IgD-negative memory B cell (primary cell): ENCODE measurements at regions not wholly inside any gene's neighbourhood (a gene's known extent, or its start where the extent isn't known, plus 50 kb on each side); places are given as distances from the start of the nearest gene placed in this dataset.
A peak's percentile ranks its signal among the peaks of the same experiment; 100 is the strongest.

ENCODE experiments used
- H3K27ac Mint-ChIP-seq, 3 donors: one replicate each; pipeline ENCODE4 v1.8.0; 2020 to 2022; ENCODE audit warnings: mild to moderate bottlenecking in 3 of 3, mixed read lengths in 3 of 3, moderate library complexity in 1 of 3
- H3K27me3 Mint-ChIP-seq: one replicate; pipeline ENCODE4 v1.8.0; 2021; ENCODE audit warnings: mixed read lengths
- H3K36me3 Mint-ChIP-seq: one replicate; pipeline ENCODE4 v1.8.0; 2020; ENCODE audit warnings: mild to moderate bottlenecking, mixed read lengths
- H3K4me1 Mint-ChIP-seq, 3 donors: one replicate each; pipeline ENCODE4 v1.8.0; 2020 to 2022; ENCODE audit warnings: mixed read lengths in 3 of 3, mild to moderate bottlenecking in 1 of 3
- H3K4me3 Mint-ChIP-seq, 4 donors: one replicate each; pipeline ENCODE4 v1.8.0; 2020 to 2022; ENCODE audit warnings: mild to moderate bottlenecking in 4 of 4, mixed read lengths in 4 of 4, moderate library complexity in 3 of 4
- H3K9me3 Mint-ChIP-seq, 3 donors: one replicate each; pipeline ENCODE4 v1.8.0; 2020 to 2021; ENCODE audit warnings: mixed read lengths in 3 of 3, mild to moderate bottlenecking in 1 of 3

DNA sequence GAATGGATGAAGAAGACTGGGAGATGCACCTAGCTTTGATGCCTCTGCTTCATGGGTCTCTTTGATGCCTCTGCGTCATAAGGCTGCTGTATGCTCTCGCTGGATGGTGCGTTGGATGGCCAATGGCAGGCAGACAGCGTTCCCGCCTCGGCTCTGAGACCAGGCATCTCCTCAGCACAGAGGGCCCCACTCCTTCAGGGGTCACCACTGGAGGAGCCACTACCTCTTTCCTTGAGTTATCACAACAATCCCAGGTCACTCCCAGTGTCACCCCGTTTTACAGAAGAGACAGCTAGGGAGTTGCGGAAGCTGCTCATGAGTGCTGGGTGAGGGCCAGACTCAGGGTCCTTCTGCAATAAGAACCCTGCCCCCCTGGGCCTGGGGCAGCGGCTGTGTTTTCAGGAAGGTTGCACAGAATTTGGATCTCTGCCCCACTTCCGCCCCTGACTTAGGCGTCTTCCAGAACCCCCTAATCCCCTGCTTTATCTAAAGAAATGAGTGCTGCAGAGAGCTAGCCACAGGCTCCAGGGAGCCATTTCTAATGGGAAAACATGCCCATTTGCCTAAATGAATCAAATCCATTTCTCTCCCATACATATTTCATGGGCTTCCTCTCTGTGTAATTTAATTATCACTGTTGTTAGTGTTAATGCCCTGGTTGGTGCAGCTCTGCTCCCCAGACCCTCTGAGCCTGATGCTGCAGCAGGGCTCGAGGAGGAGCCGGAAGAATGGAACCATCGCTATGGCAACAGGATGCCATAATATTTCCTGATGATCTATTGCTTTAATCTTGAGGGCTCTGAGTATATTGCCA, 131.8 kb upstream of the HS6ST1 start:
- Mint-ChIP-seq H3K27ac (no peak overlapping the region), H3K9me3 (peaks cover 0 to 2% (median 0%) of the 10 kb centered on the region in 3 donors), H3K4me3 (no peak overlapping the region), H3K36me3 (peaks cover 2% of the 10 kb centered on the region), H3K4me1 (no peaks in the 10 kb centered on the region), H3K27me3 (peaks cover 5% of the 10 kb centered on the region)

DNA sequence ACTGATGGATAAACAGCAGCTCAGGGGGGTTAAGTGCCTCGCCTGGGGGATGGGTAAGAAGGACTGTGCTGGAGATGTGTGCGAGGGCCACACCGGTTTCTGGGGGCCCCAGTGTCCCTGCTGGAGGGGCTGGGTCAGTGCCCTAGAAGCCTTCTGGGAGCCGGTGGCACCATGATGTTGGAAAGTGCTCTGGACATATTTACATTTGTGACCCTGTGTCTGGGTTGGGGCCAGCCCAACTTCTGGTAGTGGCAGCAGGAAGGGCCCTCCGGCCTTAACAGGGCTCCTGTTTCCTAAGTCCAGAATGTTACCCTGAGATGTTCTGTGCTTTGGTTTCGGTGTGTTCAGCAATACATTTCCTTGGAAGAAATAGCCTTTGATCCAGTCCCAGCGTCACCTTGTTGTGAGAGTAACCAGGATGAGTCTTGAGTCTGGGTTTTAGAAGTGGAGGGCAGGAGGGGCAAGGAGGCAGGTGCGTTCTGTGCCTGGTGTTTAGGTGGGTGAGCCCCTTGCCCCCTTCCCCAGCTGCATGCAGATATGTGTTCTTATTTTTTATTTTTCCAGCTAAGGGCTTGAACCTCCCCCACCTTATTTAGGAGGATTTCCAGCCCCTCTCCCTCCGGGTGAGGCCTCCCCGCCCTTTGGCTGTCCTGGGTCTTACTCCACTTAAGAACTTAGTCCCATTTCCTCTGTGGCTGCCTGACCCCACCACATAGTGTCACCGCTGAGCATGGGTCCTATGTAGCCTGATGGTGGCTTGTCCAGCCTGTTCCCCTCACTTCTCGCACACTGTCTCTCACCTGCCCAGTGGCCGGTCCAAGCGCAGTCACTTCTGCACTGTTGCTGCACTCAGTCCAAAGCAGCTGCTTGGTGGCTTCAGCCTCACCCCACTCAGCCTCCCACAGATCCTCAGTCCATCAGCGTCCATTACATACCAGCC, 132.7 kb upstream of the HS6ST1 start:
- Mint-ChIP-seq H3K27ac (no peak overlapping the region), H3K27me3 (peaks cover 7% of the 10 kb centered on the region), H3K36me3 (peaks cover 2% of the 10 kb centered on the region), H3K4me3 (no peak overlapping the region), H3K4me1 (no peaks in the 10 kb centered on the region), H3K9me3 (peaks cover 0 to 2% (median 0%) of the 10 kb centered on the region in 3 donors)

DNA sequence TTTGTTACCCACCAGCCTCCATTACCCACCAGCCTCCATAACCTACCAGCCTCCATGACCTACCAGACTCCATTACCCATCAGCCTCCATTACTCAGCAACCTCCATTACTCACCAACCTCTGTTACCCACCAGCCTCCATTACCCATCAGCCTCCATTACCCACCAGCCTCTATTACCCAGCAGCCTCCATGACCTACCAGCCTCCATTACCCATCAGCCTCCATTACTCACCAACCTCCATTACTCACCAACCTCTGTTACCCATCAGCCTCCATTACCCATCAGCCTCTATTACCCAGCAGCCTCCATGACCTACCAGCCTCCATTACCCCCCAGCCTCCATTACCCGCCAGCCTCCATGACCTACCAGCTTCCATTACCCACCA, 133.3 kb upstream of the HS6ST1 start:
- Mint-ChIP-seq H3K4me3 (no peak overlapping the region), H3K36me3 (peaks cover 2% of the 10 kb centered on the region), H3K4me1 (no peaks in the 10 kb centered on the region), H3K27ac (no peak overlapping the region), H3K27me3 (peaks cover 10% of the 10 kb centered on the region), H3K9me3 (peaks cover 0 to 2% (median 0%) of the 10 kb centered on the region in 3 donors)

DNA sequence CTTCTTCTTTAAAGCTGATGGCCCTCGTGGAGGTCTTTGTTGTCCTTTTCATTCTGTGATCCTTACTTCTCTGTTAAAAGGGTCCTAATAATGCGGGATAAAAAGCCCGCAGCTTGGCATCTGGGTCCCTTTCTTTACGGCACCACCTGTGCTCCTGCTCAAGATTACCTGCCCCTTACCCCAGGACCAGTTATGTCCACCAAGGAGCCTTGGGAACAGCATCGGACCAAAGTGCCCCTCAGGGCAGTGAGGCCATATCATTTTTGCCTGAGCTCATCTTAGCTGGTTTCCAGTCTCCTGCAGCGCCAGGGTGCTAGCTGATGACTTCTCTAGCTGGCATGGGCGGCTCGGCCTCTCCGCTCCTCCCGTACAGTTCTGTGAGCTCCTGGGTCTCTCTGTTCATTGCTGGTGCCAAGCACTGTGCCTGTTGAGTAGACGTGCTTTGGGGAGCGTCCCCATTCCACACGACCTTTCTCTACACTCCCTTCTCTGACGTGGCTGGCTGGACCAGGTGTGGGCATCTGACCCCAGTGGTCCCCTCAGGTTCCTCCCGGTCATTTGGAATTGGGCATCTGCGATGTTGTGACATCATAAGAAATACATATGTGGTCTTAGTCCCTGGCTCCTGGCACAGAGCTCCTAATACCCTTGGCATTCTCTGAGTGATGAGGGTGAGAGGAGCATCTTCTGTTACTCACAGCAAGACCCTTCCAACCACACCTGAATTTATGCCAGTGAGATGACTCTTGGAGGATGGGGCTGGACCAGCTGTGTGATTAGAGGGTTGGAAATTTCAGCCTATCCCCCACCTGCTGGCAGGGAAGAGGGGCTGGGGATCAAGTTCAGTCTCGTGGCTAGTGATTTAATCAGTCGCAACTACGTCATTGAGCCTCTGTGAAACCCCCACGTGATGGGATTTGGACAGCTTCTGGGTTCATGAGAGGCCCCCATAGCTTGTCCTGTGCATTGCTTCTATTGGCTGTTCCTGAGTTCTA, 134.2 kb upstream of the HS6ST1 start:
- Mint-ChIP-seq H3K27me3 (peaks cover 12% of the 10 kb centered on the region), H3K27ac (peak overlapping the region in 1 of 3 donors; percentile 77), H3K36me3 (peaks cover 2% of the 10 kb centered on the region), H3K4me3 (no peak overlapping the region), H3K4me1 (no peaks in the 10 kb centered on the region), H3K9me3 (peaks cover 0 to 2% (median 0%) of the 10 kb centered on the region in 3 donors)

DNA sequence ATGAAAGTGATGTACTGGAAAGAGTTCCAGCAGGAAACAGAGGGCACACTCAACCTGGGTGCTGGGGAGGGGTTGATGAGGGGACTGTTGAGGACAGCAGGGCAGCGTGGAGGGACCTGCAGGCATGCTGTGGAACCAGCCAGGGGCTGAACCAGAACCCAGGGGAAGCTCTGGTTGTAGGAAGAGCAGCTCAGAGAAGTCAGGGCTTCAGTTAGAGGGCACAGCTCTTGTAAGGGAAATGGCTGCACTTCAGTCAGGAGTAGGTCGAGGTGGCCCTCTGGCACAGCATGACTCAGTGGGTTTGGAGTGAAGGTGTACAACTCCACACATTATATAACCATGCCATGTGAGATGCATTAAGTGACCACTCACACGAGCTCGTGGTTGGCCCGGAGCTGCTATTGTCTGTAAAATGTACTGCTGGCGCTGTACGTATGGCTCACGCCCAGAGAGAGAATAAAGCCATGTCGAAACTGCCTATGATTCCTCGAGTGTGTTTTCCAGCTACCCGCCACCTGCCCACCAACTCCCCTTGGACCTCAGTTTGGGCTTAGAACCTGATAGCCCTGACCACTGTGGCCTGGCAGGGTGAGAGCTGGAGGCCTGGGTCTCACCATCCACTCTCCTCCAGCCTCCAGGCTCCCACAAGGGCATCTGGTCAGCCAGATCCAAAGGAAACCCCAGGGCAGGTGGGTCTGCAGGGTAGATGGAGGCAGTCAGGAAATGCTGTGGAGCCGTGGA, 136.5 kb upstream of the HS6ST1 start:
- peaks cover 2% of the 10 kb centered on the region for H3K36me3 Mint-ChIP-seq
- peaks cover 12% of the 10 kb centered on the region for H3K27me3 Mint-ChIP-seq
- no peaks in the 10 kb centered on the region for H3K4me1 Mint-ChIP-seq
- peaks cover 1 to 6% (median 4%) of the 10 kb centered on the region in 3 donors for H3K9me3 Mint-ChIP-seq
- no peak overlapping the region for H3K27ac Mint-ChIP-seq
- H3K4me3 Mint-ChIP-seq: no peak overlapping the region

DNA sequence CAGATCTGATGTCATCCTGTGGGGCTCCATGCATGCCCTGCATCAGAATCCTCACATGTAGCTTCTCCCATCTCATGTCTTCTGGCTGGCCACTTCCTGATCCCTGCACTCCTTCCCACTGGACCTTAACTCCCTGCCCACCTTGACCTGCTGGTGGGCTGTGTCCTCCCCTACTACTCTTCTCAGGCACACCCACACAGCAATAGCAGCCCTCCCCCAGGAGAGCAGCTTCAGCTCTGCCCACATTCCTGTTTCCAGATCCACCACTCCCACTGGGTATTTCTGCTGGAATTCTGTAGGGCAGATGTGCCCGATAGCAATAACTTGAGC, 137.0 kb upstream of the HS6ST1 start:
- no peak overlapping the region for H3K4me3 Mint-ChIP-seq
- peaks cover 12% of the 10 kb centered on the region for H3K27me3 Mint-ChIP-seq
- H3K36me3 Mint-ChIP-seq: peaks cover 2% of the 10 kb centered on the region
- no peaks in the 10 kb centered on the region for H3K4me1 Mint-ChIP-seq
- H3K9me3 Mint-ChIP-seq: peaks cover 1 to 8% (median 6%) of the 10 kb centered on the region in 3 donors
- no peak overlapping the region for H3K27ac Mint-ChIP-seq

DNA sequence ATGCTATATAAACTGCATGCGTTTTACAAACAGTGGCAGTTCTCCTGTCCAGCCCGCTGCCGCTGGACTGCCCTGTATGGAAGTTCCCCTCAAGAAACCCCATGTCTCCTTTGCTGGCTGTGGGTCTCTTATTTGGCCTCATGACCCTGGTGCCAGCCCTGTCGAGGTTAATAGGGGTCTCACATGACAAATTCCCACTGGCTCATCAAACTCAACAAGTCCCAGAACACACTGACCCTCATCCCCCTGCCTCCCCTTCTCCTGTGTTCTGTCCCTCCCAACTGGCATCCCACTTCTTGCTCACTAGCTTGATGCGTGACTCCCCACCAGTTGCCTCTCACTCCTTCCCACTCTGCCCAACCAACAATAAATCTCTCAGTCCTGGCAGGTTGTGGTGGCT, 137.6 kb upstream of the HS6ST1 start:
- Mint-ChIP-seq H3K4me3 (no peak overlapping the region), H3K27me3 (peaks cover 12% of the 10 kb centered on the region), H3K9me3 (peaks cover 1 to 8% (median 6%) of the 10 kb centered on the region in 3 donors), H3K36me3 (peaks cover 2% of the 10 kb centered on the region), H3K27ac (no peak overlapping the region), H3K4me1 (no peaks in the 10 kb centered on the region)

DNA sequence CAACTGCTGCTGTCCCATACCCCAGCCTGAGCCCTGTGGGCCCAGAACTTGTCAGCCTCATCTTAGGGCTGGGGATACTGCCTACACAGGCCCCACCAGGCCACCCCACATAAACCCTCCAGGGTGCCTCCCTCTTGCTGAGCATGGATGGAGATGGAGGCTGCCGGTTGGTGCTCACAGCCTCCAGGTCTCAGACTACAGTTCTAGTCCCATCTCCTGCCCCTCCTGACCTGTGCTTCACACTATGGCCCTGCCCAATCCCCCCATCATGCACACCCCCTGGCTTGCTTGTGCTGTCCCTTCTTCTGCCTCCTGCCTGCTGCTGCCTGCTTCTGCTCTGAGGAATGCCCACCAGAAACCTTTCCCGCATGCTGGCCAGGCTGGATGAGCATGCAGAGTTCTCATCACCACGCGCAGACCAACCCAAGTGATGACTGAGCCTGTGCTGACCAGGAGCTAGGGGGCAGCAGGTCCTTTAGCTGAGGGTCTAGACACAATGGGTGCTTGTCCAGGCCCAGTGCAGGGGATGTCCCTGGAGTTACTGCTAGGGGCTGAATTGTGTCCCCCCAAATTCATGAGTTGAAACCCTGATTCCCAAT, 138.4 kb upstream of the HS6ST1 start:
- H3K9me3 Mint-ChIP-seq: peaks cover 1 to 8% (median 6%) of the 10 kb centered on the region in 3 donors
- H3K36me3 Mint-ChIP-seq: peaks cover 2% of the 10 kb centered on the region
- peaks cover 10% of the 10 kb centered on the region for H3K27me3 Mint-ChIP-seq
- no peak overlapping the region for H3K4me3 Mint-ChIP-seq
- no peaks in the 10 kb centered on the region for H3K4me1 Mint-ChIP-seq
- H3K27ac Mint-ChIP-seq: no peak overlapping the region

DNA sequence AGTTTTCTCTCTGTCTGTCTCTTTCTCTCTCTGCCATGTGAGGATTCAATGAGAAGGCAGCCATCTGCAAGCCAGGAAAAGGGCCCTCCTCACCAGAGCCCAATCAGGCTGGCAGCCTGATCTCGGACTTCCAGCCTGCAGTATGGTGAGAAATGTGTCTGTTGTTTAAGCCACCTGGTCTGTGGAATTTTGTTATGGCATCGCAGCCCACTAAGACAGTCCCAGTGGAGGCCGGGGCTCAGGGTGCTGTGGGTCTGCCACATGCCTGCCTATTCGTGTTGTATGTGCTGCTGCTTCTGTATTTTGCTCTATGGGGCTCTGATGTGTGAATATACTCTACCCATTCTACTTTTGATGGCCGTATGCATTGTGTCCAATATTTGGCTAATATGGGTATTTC, 139.0 kb upstream of the HS6ST1 start:
- H3K9me3 Mint-ChIP-seq: peaks cover 1 to 8% (median 6%) of the 10 kb centered on the region in 3 donors
- peaks cover 2% of the 10 kb centered on the region for H3K36me3 Mint-ChIP-seq
- H3K4me1 Mint-ChIP-seq: no peaks in the 10 kb centered on the region
- no peak overlapping the region for H3K4me3 Mint-ChIP-seq
- peaks cover 10% of the 10 kb centered on the region for H3K27me3 Mint-ChIP-seq
- H3K27ac Mint-ChIP-seq: no peak overlapping the region

DNA sequence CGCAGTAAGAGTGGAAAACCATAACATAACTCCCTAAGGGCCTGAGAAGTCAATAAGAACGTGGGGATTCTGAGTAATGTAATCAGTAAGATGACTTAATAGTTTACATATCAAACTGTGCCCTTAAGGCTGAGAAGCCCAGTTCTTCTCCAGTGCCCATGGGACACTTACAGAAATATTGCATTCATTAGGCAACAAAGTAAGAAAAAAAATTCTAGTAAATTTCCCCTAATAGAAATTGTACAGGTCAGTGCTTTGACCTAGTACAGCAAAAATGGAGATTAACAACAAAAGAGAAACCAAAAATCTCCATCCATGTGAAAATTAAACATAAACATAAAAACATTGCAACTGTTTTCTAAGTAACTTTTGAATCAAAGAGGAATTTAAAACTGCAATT, 139.8 kb upstream of the HS6ST1 start:
- Mint-ChIP-seq H3K27me3 (peaks cover 7% of the 10 kb centered on the region), H3K4me3 (no peak overlapping the region), H3K36me3 (peaks cover 2% of the 10 kb centered on the region), H3K9me3 (peaks cover 1 to 8% (median 6%) of the 10 kb centered on the region in 3 donors), H3K4me1 (no peaks in the 10 kb centered on the region), H3K27ac (no peak overlapping the region)

DNA sequence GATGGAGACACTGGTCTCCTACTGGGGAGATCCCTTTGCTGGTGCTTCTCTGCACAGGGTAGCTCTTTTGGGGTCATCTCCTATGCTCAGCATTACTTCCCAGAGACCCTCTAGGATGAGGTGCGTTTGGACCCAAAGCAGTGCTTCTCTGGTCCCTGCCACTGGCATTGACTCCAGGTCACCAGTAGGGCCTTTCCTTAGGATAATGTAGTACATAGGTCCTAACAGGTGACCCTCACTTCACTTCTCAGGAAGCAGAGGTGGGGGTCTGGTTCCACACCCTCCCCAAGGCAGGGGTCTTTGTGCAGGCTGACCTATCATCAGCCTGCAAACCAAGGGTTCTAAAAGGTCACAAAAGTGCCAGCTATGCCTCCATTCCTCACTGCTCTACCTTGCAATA, 145.8 kb upstream of the HS6ST1 start:
- no peaks in the 10 kb centered on the region for H3K4me1 Mint-ChIP-seq
- peaks cover 1 to 20% (median 17%) of the 10 kb centered on the region in 3 donors for H3K9me3 Mint-ChIP-seq
- H3K4me3 Mint-ChIP-seq: no peak overlapping the region
- peaks cover 1% of the 10 kb centered on the region for H3K36me3 Mint-ChIP-seq
- no peak overlapping the region for H3K27ac Mint-ChIP-seq
- no peaks in the 10 kb centered on the region for H3K27me3 Mint-ChIP-seq

DNA sequence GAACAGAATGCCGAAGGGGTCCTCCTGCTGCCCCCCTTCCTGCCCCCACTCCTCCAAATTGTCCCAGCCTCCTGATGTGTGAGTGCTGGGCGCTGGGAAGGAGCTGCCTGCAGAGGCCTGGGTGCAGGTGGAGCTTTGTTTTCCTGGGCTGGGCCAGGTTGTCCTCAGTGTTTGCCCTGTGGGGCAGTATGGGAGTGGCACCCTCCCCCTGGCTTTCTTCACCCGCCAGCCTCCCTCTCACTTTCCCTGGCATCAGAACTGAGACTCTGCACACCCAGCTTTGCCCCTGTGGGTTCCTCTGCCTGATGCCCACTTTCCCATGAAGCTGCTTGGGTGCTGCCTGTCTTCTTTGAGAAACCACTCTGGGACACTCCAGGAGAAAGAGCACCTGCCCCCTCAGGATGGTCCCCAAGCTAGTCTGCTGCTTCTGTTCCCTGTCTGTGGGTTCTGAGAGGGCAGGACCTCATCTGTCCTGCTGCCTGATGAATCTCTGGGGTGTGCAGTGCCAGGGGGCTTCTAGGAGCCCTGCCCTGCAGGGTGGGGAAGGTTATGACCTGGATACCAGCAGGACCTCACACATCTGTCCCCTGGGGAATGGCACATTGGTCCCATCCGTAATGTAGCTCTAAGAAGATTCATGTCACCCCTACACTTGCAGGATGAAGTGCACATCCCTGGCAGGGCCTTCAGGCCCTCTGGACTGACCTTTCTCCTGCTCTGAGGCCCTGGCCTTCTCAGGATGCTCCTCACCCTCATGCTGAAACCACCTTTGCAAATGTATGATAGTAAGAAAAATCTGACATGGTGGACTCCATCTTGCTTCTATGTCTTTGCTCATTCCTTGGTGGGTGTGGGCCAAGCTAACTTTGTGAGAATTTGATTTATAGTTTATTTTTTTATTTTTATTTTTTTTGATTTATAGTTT, 146.8 kb upstream of the HS6ST1 start:
- Mint-ChIP-seq H3K4me1 (no peaks in the 10 kb centered on the region), H3K27me3 (no peaks in the 10 kb centered on the region), H3K9me3 (peaks cover 3 to 20% (median 19%) of the 10 kb centered on the region in 3 donors), H3K4me3 (no peak overlapping the region), H3K27ac (no peak overlapping the region), H3K36me3 (peaks cover 1% of the 10 kb centered on the region)

DNA sequence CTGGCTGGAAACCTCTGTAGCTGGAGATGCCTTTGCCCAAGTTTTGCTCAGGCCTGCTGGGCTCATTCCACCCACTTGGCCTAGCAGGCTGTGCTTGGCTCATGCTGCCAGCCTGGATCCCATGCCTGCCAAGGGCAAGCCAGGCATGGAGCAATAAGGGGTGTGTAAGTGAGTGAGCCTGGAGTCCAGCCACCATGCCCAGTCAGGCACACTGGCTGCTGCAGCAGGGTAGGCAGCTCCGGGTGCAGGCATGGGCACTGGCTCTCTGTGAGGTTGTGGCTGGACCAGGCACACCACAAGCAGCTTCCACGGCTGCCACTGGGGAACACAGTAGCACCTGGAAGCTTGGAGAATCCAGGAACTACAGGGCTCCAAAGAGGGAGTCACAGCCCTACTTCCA, 147.7 kb upstream of the HS6ST1 start:
- no peak overlapping the region for H3K4me3 Mint-ChIP-seq
- H3K4me1 Mint-ChIP-seq: no peaks in the 10 kb centered on the region
- peaks cover 3 to 20% (median 19%) of the 10 kb centered on the region in 3 donors for H3K9me3 Mint-ChIP-seq
- H3K36me3 Mint-ChIP-seq: peaks cover 1% of the 10 kb centered on the region
- H3K27me3 Mint-ChIP-seq: no peaks in the 10 kb centered on the region
- H3K27ac Mint-ChIP-seq: no peak overlapping the region
